IMR-90 (cell line): ENCODE measurements at regions not wholly inside any gene's neighbourhood (a gene's known extent, or its start where the extent isn't known, plus 50 kb on each side); places are given as distances from the start of the nearest gene placed in this dataset.

ENCODE experiments used
- ATAC-seq: fragments of 200-7000 bp; cut with Tn5 transposase; 2 replicates; pipeline ENCODE4 v1.9.1; 2020; ENCODE audit warnings: low read depth, mild to moderate bottlenecking, moderate library complexity
- BruUV-seq: library from RNA; stranded (reverse); fragments of 400-500 nt; replicated peaks from 2 replicates; lab custom pipeline; 2021; lab: Mats Ljungman, UMichigan
- CTCF ChIA-PET: fragments of 300-600 bp; formaldehyde crosslinking; extraction: SDS; loops from one replicate; lab custom pipeline; 2021; ENCODE audit warnings: antibody characterized with exemption; lab: Yijun Ruan, JAX
- POLR2A ChIA-PET: fragments of 300-600 bp; sonication (Branson Sonifier 250); formaldehyde crosslinking; loops from one replicate; lab custom pipeline; 2022; ENCODE audit warnings: antibody characterized with exemption; ENCODE audit not compliant: unreplicated experiment; lab: Charles Lee
- DNase-seq: peaks from one replicate; pipeline ENCODE4 v3.0.0; 2013
- H2AFZ ChIP-seq: replicated peaks from 2 replicates; pipeline ENCODE3; 2013; ENCODE audit warnings: low read length, mild to moderate bottlenecking; ENCODE audit not compliant: poor library complexity
- H2AK5ac ChIP-seq: 2 replicates; pipeline ENCODE4 v1.6.1; 2013; ENCODE audit warnings: low read depth, low read length, inconsistent platforms
- H2AK9ac ChIP-seq: replicated peaks from 2 replicates; pipeline ENCODE3; 2013; ENCODE audit warnings: mild to moderate bottlenecking, low read depth, low read length, moderate library complexity; ENCODE audit not compliant: poor library complexity
- H2BK120ac ChIP-seq: 2 replicates; pipeline ENCODE4 v1.6.1; 2013; ENCODE audit warnings: low read depth, low read length, inconsistent platforms
- H2BK15ac ChIP-seq: 3 replicates; pipeline ENCODE4 v1.6.1; 2013; ENCODE audit warnings: low read depth, low read length, inconsistent platforms
- H2BK20ac ChIP-seq: 2 replicates; pipeline ENCODE4 v1.6.1; 2013; ENCODE audit warnings: low read depth, mild to moderate bottlenecking, inconsistent platforms, low read length, moderate library complexity
- H2BK5ac ChIP-seq: 2 replicates; pipeline ENCODE4 v1.6.1; 2013; ENCODE audit warnings: mild to moderate bottlenecking, low read depth, low read length, inconsistent platforms; ENCODE audit not compliant: poor library complexity, severe bottlenecking
- H3K14ac ChIP-seq: replicated peaks from 2 replicates; pipeline ENCODE4 v1.6.1; 2013; ENCODE audit warnings: low read depth, low read length, inconsistent platforms
- H3K18ac ChIP-seq: 2 replicates; pipeline ENCODE4 v1.6.1; 2013; ENCODE audit warnings: low read depth, low read length, control low read depth
- H3K23ac ChIP-seq: 2 replicates; pipeline ENCODE4 v1.6.1; 2013; ENCODE audit warnings: low read depth, low read length, inconsistent platforms
- H3K27ac ChIP-seq: 2 replicates; pipeline ENCODE4 v1.5.1; 2013; ENCODE audit warnings: mild to moderate bottlenecking, control low read depth, low read length; ENCODE audit not compliant: insufficient read depth
- H3K27me3 ChIP-seq: 2 replicates; pipeline ENCODE4 v1.6.1; 2013; ENCODE audit warnings: low read length; ENCODE audit not compliant: control insufficient read depth, insufficient read depth
- H3K36me3 ChIP-seq: 2 replicates; pipeline ENCODE4 v1.6.1; 2013; ENCODE audit warnings: low read length, mixed read lengths; ENCODE audit not compliant: control insufficient read depth, insufficient read depth
- H3K4ac ChIP-seq: 2 replicates; pipeline ENCODE4 v1.6.1; 2013; ENCODE audit warnings: low read depth, low read length, inconsistent platforms
- H3K4me1 ChIP-seq: 2 replicates; pipeline ENCODE4 v1.6.1; 2013; ENCODE audit warnings: low read length, mixed read lengths; ENCODE audit not compliant: control insufficient read depth, insufficient read depth
- H3K4me2 ChIP-seq: 2 replicates; pipeline ENCODE4 v1.6.1; 2013; ENCODE audit warnings: low read depth, mild to moderate bottlenecking, control low read depth, low read length, moderate library complexity
- H3K4me3 ChIP-seq: 2 replicates; pipeline ENCODE4 v1.5.1; 2013; ENCODE audit warnings: low read depth, mild to moderate bottlenecking, control low read depth, low read length, moderate library complexity; ENCODE audit not compliant: insufficient read depth
- H3K56ac ChIP-seq: 2 replicates; pipeline ENCODE4 v1.6.1; 2013; ENCODE audit warnings: low read length, inconsistent platforms; ENCODE audit not compliant: insufficient read depth; ENCODE audit errors: extremely low read depth
- H3K79me1 ChIP-seq, 2 experiments: 2 replicates each; pipeline ENCODE4 v1.6.1; 2013; ENCODE audit warnings: low read length in 2 of 2, inconsistent platforms in 1 of 2, low read depth in 1 of 2
- H3K9ac ChIP-seq: 2 replicates; pipeline ENCODE4 v1.6.1; 2013; ENCODE audit warnings: low read depth, low read length, control low read depth
- H3K9me1 ChIP-seq: 2 replicates; pipeline ENCODE4 v1.6.1; 2013; ENCODE audit warnings: low read length, inconsistent platforms; ENCODE audit not compliant: insufficient read depth
- H3K9me3 ChIP-seq: 2 replicates; pipeline ENCODE4 v1.6.1; 2013; ENCODE audit warnings: low read length; ENCODE audit not compliant: control insufficient read depth, insufficient read depth
- H4K20me1 ChIP-seq: 2 replicates; pipeline ENCODE4 v1.6.1; 2013; ENCODE audit warnings: low read length, inconsistent platforms; ENCODE audit not compliant: insufficient read depth
- H4K5ac ChIP-seq: 2 replicates; pipeline ENCODE4 v1.6.1; 2013; ENCODE audit warnings: mild to moderate bottlenecking, low read depth, low read length, control low read depth
- H4K8ac ChIP-seq, 2 experiments: 2 replicates each; pipeline ENCODE4 v1.6.1; 2013; ENCODE audit warnings: low read depth in 2 of 2, low read length in 2 of 2, control low read depth in 1 of 2, inconsistent platforms in 1 of 2
- H4K91ac ChIP-seq: 2 replicates; pipeline ENCODE4 v1.6.1; 2013; ENCODE audit warnings: low read depth, low read length, inconsistent platforms; ENCODE audit not compliant: insufficient read depth
- BHLHE40 ChIP-seq: fragments of 150-350 bp; IDR thresholded peaks from 2 replicates; pipeline ENCODE4 v1.6.1; 2016; ENCODE audit warnings: mild to moderate bottlenecking, low read depth, low read length
- CHD1 ChIP-seq: IDR thresholded peaks from 2 replicates; pipeline ENCODE4 v1.6.1; 2012; ENCODE audit warnings: low read depth, low read length, improper control_type of control experiment
- WGBS, 2 experiments: methylation state at CpG; one replicate each; pipeline versions ENCODE4 v1.1.5 to v1.1.7; 2013; ENCODE audit warnings: missing lambda C conversion rate in 2 of 2; ENCODE audit not compliant: insufficient read length in 1 of 2; ENCODE audit errors: extremely low coverage in 2 of 2; 5-methylcytosine and 5-hydroxymethylcytosine counted together
- dilution Hi-C: fragments of 300-500 bp; cut with HindIII; formaldehyde crosslinking; loops from one replicate; pipeline ENCODE4 v1.14.3; 2018; ENCODE audit warnings: low sequenced_read_pairs; ENCODE audit not compliant: unreplicated experiment
- in situ Hi-C: fragments of 300-500 bp; cut with MboI; formaldehyde crosslinking; loops from 3 replicates; pipeline ENCODE4 v1.14.3; 2019; ENCODE audit warnings: low sequenced_read_pairs, inconsistent platforms, mixed read lengths
- intact Hi-C: fragments of 100-400 bp; cut with micrococcal nuclease; formaldehyde crosslinking; loops from 2 replicates; pipeline ENCODE4 v1.10.0; 2022

DNA sequence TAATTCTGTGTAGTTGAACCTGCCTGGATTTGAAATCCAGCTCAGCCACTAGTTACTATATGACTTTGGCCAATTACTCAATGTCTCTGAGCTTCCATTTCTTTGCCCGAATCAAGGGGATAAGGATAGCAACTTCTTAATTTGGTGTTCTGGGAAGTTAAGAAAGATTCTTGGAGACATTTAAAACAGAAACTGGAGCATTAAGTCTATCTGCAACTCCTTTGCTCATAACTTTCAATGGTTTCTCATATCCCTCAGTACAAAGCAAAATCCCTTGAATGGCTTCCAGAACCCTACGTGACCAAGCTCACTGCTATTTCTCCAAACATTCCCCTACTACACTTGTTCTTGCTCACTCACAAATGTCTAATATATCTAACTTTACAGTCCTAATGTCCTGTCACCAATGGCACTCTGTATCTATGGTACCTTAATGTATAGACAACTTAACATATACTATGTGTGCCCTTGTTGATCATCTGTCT lies 849.1 kb upstream of the SLIT2 start:
- CTCF ChIA-PET, result no interaction called here

More for the DNA sequence above, 849.1 kb upstream of the SLIT2 start:
- Histone ChIP-seq H3K4me1 (no peaks in the 10 kb centered on the region), H3K9ac (no peak overlapping the region), H3K36me3 (no peaks in the 10 kb centered on the region), H3K9me1 (no peaks in the 10 kb centered on the region), H2BK20ac (no peak overlapping the region), H2BK5ac (no peak overlapping the region), H3K4ac (no peak overlapping the region), H4K91ac (no peak overlapping the region), H4K5ac (no peak overlapping the region), H2BK120ac (no peak overlapping the region), H2AK9ac (no peak overlapping the region), H4K8ac (no peak overlapping the region), H3K79me1 (no peaks in the 10 kb centered on the region), H3K23ac (no peak overlapping the region), H3K27ac (no peak overlapping the region), H3K4me3 (no peak overlapping the region), H3K4me2 (peak overlapping the region; percentile 29; the same call in 1 of the 2 replicates), H3K18ac (peak overlapping the region; percentile 34; the same call in 1 of the 2 replicates), H3K9me3 (no peaks in the 10 kb centered on the region), H4K20me1 (no peaks in the 10 kb centered on the region), H2AK5ac (no peak overlapping the region), H3K14ac (no peak overlapping the region), H2AFZ (no peak overlapping the region), H3K27me3 (no peaks in the 10 kb centered on the region), H2BK15ac (no peak overlapping the region), H3K56ac (no peak overlapping the region)
- DNase-seq (peak; percentile 47), ATAC-seq (no peak)
- no peak for TF ChIP-seq BHLHE40
- no peak for TF ChIP-seq CHD1
- WGBS, 2 experiments, result no CpG with 5 or more reads among the region's 2 CpGs
- POLR2A ChIA-PET, result no interaction called here
- BruUV-seq, result no TSS peak
- dilution Hi-C loops (no loop called here), intact Hi-C loops (no loop called here), in situ Hi-C loops (no loop called here)
